Thymus (tissue), 11 donors: ENCODE measurements at regions not wholly inside any gene's neighbourhood (a gene's known extent, or its start where the extent isn't known, plus 50 kb on each side); places are given as distances from the start of the nearest gene placed in this dataset.
"Not testable (repeated sequence)": the region's sequence is repeated elsewhere in the genome, so short reads cannot be mapped to it uniquely, and the experiment has no call there.

Experiments
- DNase-seq, 9 donors: peaks; one replicate each; pipeline ENCODE4 v3.0.0-alpha.2; 2013; ENCODE audit warnings: low spot score in 9 of 9, low read depth in 6 of 9, missing footprints in 1 of 9
- H3K27ac ChIP-seq, 2 donors: one replicate each; pipeline ENCODE4 v1.5.1; 2013; ENCODE audit warnings: control low read depth in 1 of 2, low read depth in 1 of 2, low read length in 1 of 2, mild to moderate bottlenecking in 1 of 2, moderate library complexity in 1 of 2
- H3K27me3 ChIP-seq, 2 donors: one replicate each; pipeline ENCODE4 v1.5.1; 2013; ENCODE audit warnings: low read length in 1 of 2; ENCODE audit not compliant: control insufficient read depth in 2 of 2, insufficient read depth in 1 of 2
- H3K36me3 ChIP-seq, 2 donors: one replicate each; pipeline ENCODE4 v1.5.1; 2013; ENCODE audit warnings: low read length in 1 of 2, mild to moderate bottlenecking in 1 of 2, moderate library complexity in 1 of 2; ENCODE audit not compliant: control insufficient read depth in 2 of 2, insufficient read depth in 2 of 2
- H3K4me1 ChIP-seq, 2 donors: one replicate each; pipeline ENCODE4 v1.5.1; 2013; ENCODE audit warnings: low read length in 2 of 2; ENCODE audit not compliant: control insufficient read depth in 2 of 2, insufficient read depth in 2 of 2
- H3K4me3 ChIP-seq, 2 donors: one replicate each; pipeline ENCODE4 v1.5.1; 2013; ENCODE audit warnings: low read length in 2 of 2, control low read depth in 1 of 2, mild to moderate bottlenecking in 1 of 2
- H3K9me3 ChIP-seq, 2 donors: one replicate each; pipeline ENCODE4 v1.5.1; 2013; ENCODE audit warnings: low read length in 1 of 2, mild to moderate bottlenecking in 1 of 2; ENCODE audit not compliant: control insufficient read depth in 2 of 2, insufficient read depth in 1 of 2
- WGBS: extraction: QIAGEN DNeasy Blood & Tissue Kit; methylation state at CpG from one replicate; pipeline ENCODE4 v1.1.7; 2013; 5-methylcytosine and 5-hydroxymethylcytosine counted together
- donor health status: healthy.

DNA sequence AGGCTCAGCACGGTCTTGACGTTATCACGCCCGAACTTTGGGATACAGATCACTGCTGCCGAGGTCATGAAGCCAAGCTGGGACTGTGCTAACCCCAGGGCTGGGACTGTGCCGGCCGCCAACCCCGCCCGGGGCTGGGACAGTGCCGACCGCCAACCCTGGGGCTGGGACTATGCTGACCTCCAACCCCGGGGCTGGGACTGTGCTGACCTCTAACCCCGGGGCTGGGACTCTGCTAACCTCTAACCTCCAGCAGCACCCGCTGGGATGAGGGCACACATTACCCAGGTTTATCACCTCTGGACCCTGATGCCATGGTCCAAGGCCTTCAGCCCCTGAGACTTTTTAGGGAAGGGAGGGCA, 129.7 kb downstream of the IGLL1 start:
- WGBS, result 97% methylated on average over 14 of the region's 14 CpGs
- no peaks in the 10 kb centered on the region for H3K36me3 ChIP-seq
- peaks cover 3 to 19% of the 10 kb centered on the region in 2 donors for H3K9me3 ChIP-seq
- H3K4me3 ChIP-seq, result no peak overlapping the region
- H3K27me3 ChIP-seq, result peaks cover 0 to 7% of the 10 kb centered on the region in 2 donors
- no peak for DNase-seq
- H3K4me1 ChIP-seq, result peaks cover 9 to 26% of the 10 kb centered on the region in 2 donors
- H3K27ac ChIP-seq, result no peak overlapping the region

DNA sequence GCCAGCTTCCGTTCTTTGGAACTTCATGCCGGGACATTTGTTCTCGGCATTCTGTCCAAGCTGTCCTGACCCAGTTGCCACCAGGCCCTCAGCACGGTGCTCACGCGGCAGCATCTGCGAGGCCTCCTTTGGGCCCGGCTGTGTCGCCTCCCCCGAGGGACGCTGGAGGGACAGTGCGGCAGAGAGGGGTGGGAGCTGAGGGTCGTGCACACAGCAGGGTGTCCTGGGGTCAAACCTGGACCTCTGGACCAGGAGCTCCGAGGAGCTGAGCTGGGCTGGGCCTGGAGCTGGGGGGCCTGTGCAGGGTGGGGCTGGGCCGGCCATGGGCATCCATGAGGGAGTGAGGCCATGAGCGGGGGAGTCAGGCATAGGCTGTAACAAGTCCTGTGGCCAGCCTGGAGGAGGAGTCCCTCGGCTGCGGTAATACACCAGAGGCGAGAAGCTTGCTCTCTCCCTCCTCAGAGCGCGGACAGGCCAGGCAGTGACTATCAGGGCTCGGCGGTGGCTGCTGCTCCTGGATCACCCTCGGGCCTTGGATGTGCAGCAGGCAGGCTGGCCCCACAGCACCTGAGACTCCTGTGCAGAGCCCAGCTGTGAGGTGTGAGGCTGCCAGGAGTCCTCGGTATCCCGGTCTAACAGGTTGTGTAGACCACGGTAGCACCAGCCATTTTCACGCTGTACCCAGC, 130.2 kb downstream of the IGLL1 start:
- not testable (repeated sequence) for H3K4me3 ChIP-seq, H3K36me3 ChIP-seq, DNase-seq, H3K27ac ChIP-seq, H3K27me3 ChIP-seq
- Histone ChIP-seq H3K9me3 (peaks cover 3 to 19% of the 10 kb centered on the region in 2 donors), H3K4me1 (peaks cover 9 to 26% of the 10 kb centered on the region in 2 donors)
- WGBS, result 87% methylated on average over 27 of the region's 28 CpGs

- DNase-seq, H3K27ac ChIP-seq, H3K27me3 ChIP-seq, H3K36me3 ChIP-seq, H3K4me3 ChIP-seq: not testable (repeated sequence)
- 86% methylated on average over 29 of the region's 31 CpGs for WGBS
- Histone ChIP-seq H3K9me3 (peaks cover 3 to 19% of the 10 kb centered on the region in 2 donors), H3K4me1 (peaks cover 9 to 26% of the 10 kb centered on the region in 2 donors)
Measured at GRCh38 chr22:23448499-23449288, 131.4 kb downstream of the IGLL1 start.

DNA sequence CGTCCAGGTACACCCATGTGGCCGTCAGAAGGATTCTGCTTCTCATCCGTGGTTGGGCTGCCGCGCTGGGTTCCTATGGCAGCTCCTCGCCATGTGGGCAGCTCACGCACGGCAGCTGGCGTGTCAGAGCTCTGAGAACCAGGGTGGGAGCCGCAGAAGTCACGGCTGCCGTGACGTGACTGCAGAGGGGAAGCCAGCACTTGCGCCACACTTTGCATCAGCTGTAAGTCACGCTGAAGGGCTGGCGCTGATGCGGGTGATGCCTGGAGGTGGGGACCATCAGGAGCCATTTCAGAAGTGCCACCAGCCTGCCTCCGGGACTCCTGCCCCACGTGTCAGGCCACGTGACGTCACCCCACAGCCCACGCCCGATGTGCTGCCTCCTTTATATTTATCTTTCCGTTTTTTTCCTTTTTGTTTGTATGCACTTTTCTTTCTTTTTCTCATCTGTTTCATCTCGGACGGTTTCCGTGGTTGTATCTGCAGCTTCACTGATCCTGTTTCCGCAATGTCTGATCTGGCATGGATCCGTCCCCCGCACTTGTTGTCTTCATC, 133.2 kb downstream of the IGLL1 start:
- Histone ChIP-seq H3K27ac (no peak overlapping the region), H3K27me3 (peaks cover 0 to under 1% of the 10 kb centered on the region in 2 donors), H3K4me1 (peaks cover 3 to 14% of the 10 kb centered on the region in 2 donors), H3K36me3 (no peaks in the 10 kb centered on the region), H3K9me3 (peaks cover 3 to 16% of the 10 kb centered on the region in 2 donors), H3K4me3 (no peak overlapping the region)
- 98% methylated on average over 30 of the region's 30 CpGs for WGBS
- no peak for DNase-seq

DNA sequence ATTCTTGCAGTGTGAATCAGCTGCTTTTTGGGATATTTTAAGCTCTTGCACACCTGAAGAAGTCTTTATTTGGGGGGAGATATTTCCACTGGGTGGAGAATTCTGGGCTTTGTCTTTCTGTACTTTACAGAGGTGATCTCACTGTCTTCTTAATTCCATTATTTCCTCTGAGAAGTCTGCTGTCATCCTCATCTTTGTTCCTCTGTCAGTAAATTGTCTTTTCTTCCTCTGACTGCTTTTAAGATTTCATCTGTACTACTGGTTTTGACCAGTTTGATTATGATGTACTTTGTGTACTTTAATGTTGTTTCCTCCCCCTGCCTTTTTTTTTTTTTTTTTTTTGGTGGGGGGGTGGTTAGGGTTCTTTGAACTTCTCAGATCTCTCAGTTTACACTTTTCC, 133.9 kb downstream of the IGLL1 start:
- not testable (repeated sequence) for H3K4me3 ChIP-seq, DNase-seq, H3K36me3 ChIP-seq, H3K27ac ChIP-seq, H3K4me1 ChIP-seq, H3K27me3 ChIP-seq
- peaks cover 3 to 16% of the 10 kb centered on the region in 2 donors for H3K9me3 ChIP-seq

DNA sequence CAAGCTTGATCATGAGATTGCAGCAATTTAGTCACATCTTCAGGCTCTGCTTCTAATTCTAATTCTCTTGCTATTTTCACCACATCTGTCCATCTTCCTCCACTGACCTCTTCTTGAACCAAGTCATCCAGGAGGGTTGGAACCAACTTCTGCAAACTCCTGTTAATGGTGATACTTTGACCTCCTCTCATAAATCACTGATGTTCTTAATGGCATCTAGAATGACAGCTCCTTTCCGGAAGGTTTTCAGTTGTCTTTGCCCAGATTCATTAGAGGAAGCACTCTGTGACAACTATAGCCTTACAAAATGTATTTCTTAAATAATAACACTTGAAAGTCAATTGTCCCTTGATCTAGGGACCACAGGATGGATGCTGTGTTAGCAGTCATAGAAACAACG, 136.2 kb downstream of the IGLL1 start:
- H3K27ac ChIP-seq, H3K36me3 ChIP-seq, DNase-seq, H3K4me1 ChIP-seq, H3K27me3 ChIP-seq, H3K4me3 ChIP-seq: not testable (repeated sequence)
- 90% methylated on average over 1 of the region's 2 CpGs for WGBS
- peaks cover 3 to 16% of the 10 kb centered on the region in 2 donors for H3K9me3 ChIP-seq

DNA sequence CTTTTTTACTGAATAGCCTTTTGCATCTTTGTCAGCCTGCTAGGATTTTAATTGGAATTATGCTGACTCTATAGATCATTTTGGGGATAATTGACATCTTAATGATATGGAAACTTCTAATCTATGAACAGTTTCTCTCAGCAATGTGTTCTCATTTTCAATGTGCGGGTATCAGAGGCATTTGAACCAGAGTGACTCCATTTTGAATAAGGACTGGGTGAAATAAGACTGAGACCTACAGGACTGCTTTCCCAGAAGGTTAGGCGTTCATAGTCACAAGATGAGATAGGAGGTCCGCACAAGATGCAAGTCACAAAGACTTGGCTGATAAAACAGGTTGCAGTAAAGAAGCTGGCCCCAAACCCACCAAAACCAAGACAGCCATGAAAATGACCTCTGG, 140.5 kb downstream of the IGLL1 start:
- not testable (repeated sequence) for H3K36me3 ChIP-seq, H3K9me3 ChIP-seq, H3K27ac ChIP-seq, DNase-seq, H3K4me3 ChIP-seq, H3K27me3 ChIP-seq, H3K4me1 ChIP-seq
- WGBS, result 99% methylated on average over 3 of the region's 3 CpGs

DNA sequence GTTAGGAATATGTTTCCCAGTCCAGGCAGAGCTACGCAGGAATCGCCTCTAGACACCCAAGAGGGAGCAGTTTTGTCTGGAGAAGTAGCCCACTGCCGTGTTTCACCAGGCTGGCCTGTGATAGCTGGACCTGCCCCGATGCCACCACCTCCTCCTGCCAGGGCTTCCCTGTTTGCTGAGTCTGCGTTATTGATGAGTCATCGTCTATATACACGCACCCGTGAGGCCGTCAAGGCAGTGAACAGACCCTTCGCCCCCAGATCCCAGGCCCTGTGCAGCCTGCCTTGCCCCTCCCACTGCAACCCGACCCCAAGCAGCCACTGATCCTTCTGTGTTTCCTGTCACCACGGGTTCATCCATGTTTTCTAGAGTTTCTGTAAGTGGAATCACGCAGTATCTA, 141.9 kb downstream of the IGLL1 start:
- no peak overlapping the region for H3K4me3 ChIP-seq
- no peaks in the 10 kb centered on the region for H3K9me3 ChIP-seq
- no peaks in the 10 kb centered on the region for H3K27me3 ChIP-seq
- H3K4me1 ChIP-seq, result peaks cover 3 to 7% of the 10 kb centered on the region in 2 donors
- no peaks in the 10 kb centered on the region for H3K36me3 ChIP-seq
- H3K27ac ChIP-seq, result no peak overlapping the region
- 93% methylated on average over 13 of the region's 13 CpGs for WGBS
- DNase-seq, result no peak

DNA sequence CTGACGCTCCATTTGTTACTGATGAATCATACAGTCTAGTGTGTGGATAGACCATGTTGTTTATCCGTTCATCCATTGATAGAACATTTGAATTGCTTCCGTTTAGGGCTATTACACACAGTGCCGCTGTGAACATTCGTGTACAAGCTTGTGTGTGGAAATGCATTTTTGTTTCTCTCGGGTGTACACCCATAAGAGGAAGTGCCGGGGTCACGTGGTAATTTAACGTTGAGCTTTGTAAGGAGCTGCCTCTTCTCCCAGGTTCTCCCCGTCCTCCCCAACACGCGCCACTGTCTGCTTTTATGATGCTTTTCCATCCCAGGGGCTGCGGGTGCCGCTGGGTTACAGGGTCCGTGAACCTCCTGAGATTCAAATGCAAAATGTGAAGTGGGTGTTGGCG, 142.3 kb downstream of the IGLL1 start:
- peaks cover 3 to 11% of the 10 kb centered on the region in 2 donors for H3K4me1 ChIP-seq
- H3K27me3 ChIP-seq, result no peaks in the 10 kb centered on the region
- no peak overlapping the region for H3K27ac ChIP-seq
- no peaks in the 10 kb centered on the region for H3K36me3 ChIP-seq
- WGBS, result 82% methylated on average over 16 of the region's 16 CpGs
- H3K4me3 ChIP-seq, result no peak overlapping the region
- DNase-seq, result no peak
- H3K9me3 ChIP-seq, result no peaks in the 10 kb centered on the region
